Type B pancreatic cell (in vitro differentiated cells): ENCODE measurements at regions not wholly inside any gene's neighbourhood (a gene's known extent, or its start where the extent isn't known, plus 50 kb on each side); places are given as distances from the start of the nearest gene placed in this dataset.

Experiments
- DNase-seq: peaks from one replicate; pipeline ENCODE4 v3.0.0; 2021; ENCODE audit warnings: mixed read lengths; ENCODE audit not compliant: unreplicated experiment; ENCODE audit errors: extremely low spot score
- H3K27ac Mint-ChIP-seq: 2 replicates; pipeline ENCODE4 v1.8.0; 2021; ENCODE audit warnings: mild to moderate bottlenecking, mixed read lengths
- H3K27me3 Mint-ChIP-seq: 2 replicates; pipeline ENCODE4 v1.8.0; 2021; ENCODE audit warnings: mixed read lengths
- H3K36me3 Mint-ChIP-seq: 2 replicates; pipeline ENCODE4 v1.8.0; 2021; ENCODE audit warnings: mixed read lengths
- H3K4me1 Mint-ChIP-seq: one replicate; pipeline ENCODE4 v1.8.0; 2021; ENCODE audit warnings: mixed read lengths; ENCODE audit not compliant: unreplicated experiment
- H3K4me3 Mint-ChIP-seq: 2 replicates; pipeline ENCODE4 v1.8.0; 2021; ENCODE audit warnings: mild to moderate bottlenecking, mixed read lengths
- H3K9me3 Mint-ChIP-seq: 2 replicates; pipeline ENCODE4 v1.8.0; 2021; ENCODE audit warnings: mixed read lengths
- TF ChIP-seq, protein P1 (sequence below): fragments of 200-600 bp; sonication (generic); conservative IDR thresholded peaks from 2 replicates; pipeline ENCODE4 v1.5.0; 2021; ENCODE audit warnings: antibody characterized with exemption, mild to moderate bottlenecking

DNA sequence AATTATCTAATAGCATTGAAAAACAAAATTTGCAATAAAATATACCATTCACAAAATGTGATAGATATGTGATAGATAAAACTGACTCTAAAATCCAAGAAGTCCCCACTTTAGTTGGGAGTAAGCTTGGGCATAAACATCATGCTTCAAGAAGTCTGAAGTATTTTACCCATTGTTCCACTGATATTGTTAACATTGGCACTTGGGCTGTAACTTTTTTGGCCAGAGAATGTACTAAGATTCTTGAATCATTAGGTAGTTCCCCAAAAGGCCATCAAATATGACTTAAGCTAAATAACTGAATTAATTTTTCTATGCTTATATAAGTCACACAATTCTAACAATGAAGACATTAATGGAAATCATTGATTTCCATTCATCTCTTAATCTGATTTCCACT is 413.6 kb downstream of the CDH2 start:
- Mint-ChIP-seq H3K36me3 (no peaks in the 10 kb centered on the region), H3K27me3 (no peaks in the 10 kb centered on the region), H3K27ac (no peak overlapping the region), H3K4me1 (no peaks in the 10 kb centered on the region), H3K4me3 (no peak overlapping the region), H3K9me3 (no peaks in the 10 kb centered on the region)
- TF ChIP-seq, protein P1, sequence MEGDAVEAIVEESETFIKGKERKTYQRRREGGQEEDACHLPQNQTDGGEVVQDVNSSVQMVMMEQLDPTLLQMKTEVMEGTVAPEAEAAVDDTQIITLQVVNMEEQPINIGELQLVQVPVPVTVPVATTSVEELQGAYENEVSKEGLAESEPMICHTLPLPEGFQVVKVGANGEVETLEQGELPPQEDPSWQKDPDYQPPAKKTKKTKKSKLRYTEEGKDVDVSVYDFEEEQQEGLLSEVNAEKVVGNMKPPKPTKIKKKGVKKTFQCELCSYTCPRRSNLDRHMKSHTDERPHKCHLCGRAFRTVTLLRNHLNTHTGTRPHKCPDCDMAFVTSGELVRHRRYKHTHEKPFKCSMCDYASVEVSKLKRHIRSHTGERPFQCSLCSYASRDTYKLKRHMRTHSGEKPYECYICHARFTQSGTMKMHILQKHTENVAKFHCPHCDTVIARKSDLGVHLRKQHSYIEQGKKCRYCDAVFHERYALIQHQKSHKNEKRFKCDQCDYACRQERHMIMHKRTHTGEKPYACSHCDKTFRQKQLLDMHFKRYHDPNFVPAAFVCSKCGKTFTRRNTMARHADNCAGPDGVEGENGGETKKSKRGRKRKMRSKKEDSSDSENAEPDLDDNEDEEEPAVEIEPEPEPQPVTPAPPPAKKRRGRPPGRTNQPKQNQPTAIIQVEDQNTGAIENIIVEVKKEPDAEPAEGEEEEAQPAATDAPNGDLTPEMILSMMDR, result no peak
- DNase-seq, result no peak

DNA sequence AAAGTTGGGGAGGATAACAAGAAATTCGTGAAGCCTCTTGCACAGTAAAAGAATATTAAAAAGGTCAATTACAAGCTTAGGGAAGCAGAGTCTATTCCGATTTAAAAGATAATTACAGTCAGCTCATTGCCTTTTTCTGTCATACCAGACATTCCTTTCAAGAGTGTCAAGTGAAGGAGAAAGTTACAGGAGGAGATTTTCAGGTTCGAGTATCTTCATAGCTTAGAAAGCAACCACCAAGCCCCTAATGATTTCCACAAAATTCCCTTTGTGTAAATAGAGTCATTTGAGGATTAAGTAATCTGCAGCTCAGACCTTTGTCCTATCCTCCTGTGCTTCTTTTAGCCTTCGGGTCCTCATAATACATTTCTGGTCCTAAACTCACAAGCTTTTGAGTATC is 414.9 kb downstream of the CDH2 start:
- no peak for DNase-seq
- Mint-ChIP-seq H3K27me3 (no peaks in the 10 kb centered on the region), H3K9me3 (no peaks in the 10 kb centered on the region), H3K36me3 (no peaks in the 10 kb centered on the region), H3K4me3 (no peak overlapping the region), H3K27ac (no peak overlapping the region), H3K4me1 (no peaks in the 10 kb centered on the region)
- TF ChIP-seq, protein P1, result no peak

DNA sequence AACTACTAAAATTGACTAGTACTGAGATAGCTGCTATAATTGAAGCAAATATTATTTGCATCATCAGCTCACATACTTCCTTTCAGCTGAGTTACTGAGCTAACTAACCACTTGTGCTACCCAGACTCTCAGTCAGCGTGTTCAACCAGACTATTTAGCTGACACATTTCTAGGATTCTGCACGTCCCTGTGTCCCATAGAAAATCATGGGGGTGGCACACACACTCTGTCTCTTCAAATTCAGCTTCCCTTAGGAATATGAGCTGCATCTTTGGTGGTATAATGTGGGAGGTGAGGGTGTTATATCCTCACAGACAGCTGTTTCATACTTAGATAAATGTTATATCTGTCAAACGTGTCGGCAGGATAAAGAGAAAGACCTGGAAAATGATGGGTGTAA is 424.0 kb downstream of the CDH2 start:
- TF ChIP-seq, protein P1, result no peak
- Mint-ChIP-seq H3K36me3 (no peaks in the 10 kb centered on the region), H3K4me3 (no peak overlapping the region), H3K9me3 (no peaks in the 10 kb centered on the region), H3K4me1 (peaks cover 16% of the 10 kb centered on the region), H3K27me3 (no peaks in the 10 kb centered on the region), H3K27ac (no peak overlapping the region)
- no peak for DNase-seq

DNA sequence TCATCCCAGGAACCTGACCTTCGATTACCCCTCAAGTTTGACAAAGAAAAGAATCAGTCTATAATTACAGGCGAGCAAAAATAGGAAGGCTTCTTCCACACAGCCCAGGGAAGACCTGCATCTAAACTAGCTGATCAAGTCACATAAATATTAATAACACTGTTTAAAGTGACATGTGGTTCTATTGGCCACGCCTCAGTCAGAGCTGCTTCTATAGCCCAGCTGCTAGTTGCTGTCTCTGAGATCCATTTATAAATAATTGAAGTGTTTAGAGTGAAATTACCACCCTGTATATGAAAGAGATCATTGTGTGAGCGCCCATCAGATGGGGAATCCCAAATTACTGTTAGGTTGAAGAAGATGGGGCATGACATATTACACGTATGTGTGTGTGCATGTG is 426.0 kb downstream of the CDH2 start:
- no peak for DNase-seq
- Mint-ChIP-seq H3K9me3 (no peaks in the 10 kb centered on the region), H3K4me3 (no peak overlapping the region), H3K36me3 (no peaks in the 10 kb centered on the region), H3K27ac (no peak overlapping the region), H3K27me3 (no peaks in the 10 kb centered on the region), H3K4me1 (peaks cover 16% of the 10 kb centered on the region)
- TF ChIP-seq, protein P1, result no peak

DNA sequence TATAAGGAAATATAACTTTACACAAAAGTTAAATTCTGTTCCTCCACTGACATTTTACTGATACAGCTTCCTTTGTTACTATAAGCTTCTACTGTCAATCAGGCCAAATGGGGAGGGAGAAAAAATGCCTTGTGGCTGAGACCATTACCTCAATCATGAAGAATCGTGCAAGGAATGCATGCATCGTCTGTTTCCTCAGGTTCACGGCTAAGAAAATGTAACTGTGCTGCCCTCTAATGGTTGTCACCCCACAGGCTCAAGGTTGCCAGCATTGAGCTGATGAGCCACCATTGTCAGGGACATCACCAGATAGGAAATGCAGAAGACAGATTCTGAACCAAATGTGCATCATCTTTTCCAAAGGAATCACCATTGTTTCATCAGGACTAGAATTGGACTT is 426.9 kb downstream of the CDH2 start:
- DNase-seq, result no peak
- Mint-ChIP-seq H3K4me1 (peaks cover 16% of the 10 kb centered on the region), H3K4me3 (no peak overlapping the region), H3K36me3 (no peaks in the 10 kb centered on the region), H3K9me3 (no peaks in the 10 kb centered on the region), H3K27me3 (no peaks in the 10 kb centered on the region), H3K27ac (no peak overlapping the region)
- TF ChIP-seq, protein P1, result peak; percentile 81

DNA sequence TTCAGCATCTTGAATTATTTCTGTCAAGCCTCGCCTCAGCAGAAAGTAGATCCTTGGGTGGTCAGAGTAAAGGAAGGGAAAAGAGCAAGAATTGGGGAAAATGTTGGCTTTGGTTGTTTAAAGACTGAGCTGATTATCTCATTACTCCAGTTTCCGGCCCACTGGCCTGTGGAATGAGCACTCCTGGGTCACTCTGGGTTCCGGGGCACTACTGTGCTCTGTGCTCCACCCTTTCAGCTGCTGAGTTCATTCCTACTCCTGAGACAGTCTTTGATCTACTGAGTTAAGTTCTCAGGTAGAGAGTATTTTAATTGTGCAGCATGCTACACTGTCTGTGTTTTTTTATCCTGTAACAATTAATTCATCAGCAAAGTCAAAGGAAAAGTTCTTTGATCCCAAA is 427.7 kb downstream of the CDH2 start:
- Mint-ChIP-seq H3K36me3 (no peaks in the 10 kb centered on the region), H3K4me3 (no peak overlapping the region), H3K27ac (no peak overlapping the region), H3K9me3 (no peaks in the 10 kb centered on the region), H3K4me1 (peaks cover 16% of the 10 kb centered on the region), H3K27me3 (no peaks in the 10 kb centered on the region)
- no peak for DNase-seq
- TF ChIP-seq, protein P1, result no peak
